ENCODE measurements at regions not wholly inside any gene's neighbourhood (a gene's known extent, or its start where the extent isn't known, plus 50 kb on each side); places are given as distances from the start of the nearest gene placed in this dataset.

GRCh38 chr2:42846026-42846425 lies 53.6 kb upstream of the HAAO start:
- Mint-ChIP-seq H3K4me3 (ENCODE audit: unreplicated experiment) (no peak overlapping the region), H3K4me1 (ENCODE audit: low read depth) (peaks cover 22% of the 10 kb centered on the region), H3K27ac (ENCODE audit: unreplicated experiment) (no peak overlapping the region), H3K9me3 (ENCODE audit: low read depth) (no peaks in the 10 kb centered on the region), H3K27me3 (ENCODE audit: low read depth) (no peaks in the 10 kb centered on the region), H3K36me3 (ENCODE audit: low read depth) (peaks cover 2% of the 10 kb centered on the region)
- no peak for TF ChIP-seq CTCF (IDR thresholded peaks at IDR 0.05)
- no peak for DNase-seq (ENCODE audit: low spot score)

GRCh38 chr2:42844901-42845821 lies 52.8 kb upstream of the HAAO start:
- no peaks in the 10 kb centered on the region for H3K9me3 Mint-ChIP-seq (ENCODE audit: low read depth)
- no peaks in the 10 kb centered on the region for H3K27me3 Mint-ChIP-seq (ENCODE audit: low read depth)
- no peak for DNase-seq (ENCODE audit: low spot score)
- H3K4me3 Mint-ChIP-seq (ENCODE audit: unreplicated experiment): no peak overlapping the region
- H3K27ac Mint-ChIP-seq (ENCODE audit: unreplicated experiment): no peak overlapping the region
- H3K36me3 Mint-ChIP-seq (ENCODE audit: low read depth): peaks cover 2% of the 10 kb centered on the region
- no peak for TF ChIP-seq CTCF (IDR thresholded peaks at IDR 0.05)
- peaks cover 26% of the 10 kb centered on the region for H3K4me1 Mint-ChIP-seq (ENCODE audit: low read depth)

- Mint-ChIP-seq H3K27ac (ENCODE audit: unreplicated experiment) (no peak overlapping the region), H3K4me1 (ENCODE audit: low read depth) (peaks cover 30% of the 10 kb centered on the region)
These were observed 52.0 kb upstream of the HAAO start for GRCh38 chr2:42844366-42844765.

GRCh38 chr2:42843611-42844010 lies 51.2 kb upstream of the HAAO start:
- no peak overlapping the region for H3K27ac Mint-ChIP-seq (ENCODE audit: unreplicated experiment)
- no peak for TF ChIP-seq CTCF (IDR thresholded peaks at IDR 0.05)
- no peak overlapping the region for H3K4me3 Mint-ChIP-seq (ENCODE audit: unreplicated experiment)
- H3K9me3 Mint-ChIP-seq (ENCODE audit: low read depth): no peaks in the 10 kb centered on the region
- H3K36me3 Mint-ChIP-seq (ENCODE audit: low read depth): peaks cover 2% of the 10 kb centered on the region
- no peaks in the 10 kb centered on the region for H3K27me3 Mint-ChIP-seq (ENCODE audit: low read depth)
- no peak for DNase-seq (ENCODE audit: low spot score)
- peaks cover 26% of the 10 kb centered on the region for H3K4me1 Mint-ChIP-seq (ENCODE audit: low read depth)

More at GRCh38 chr2:42844366-42844765, 52.0 kb upstream of the HAAO start:
- Mint-ChIP-seq H3K36me3 (ENCODE audit: low read depth) (peaks cover 2% of the 10 kb centered on the region), H3K4me3 (ENCODE audit: unreplicated experiment) (no peak overlapping the region), H3K27me3 (ENCODE audit: low read depth) (no peaks in the 10 kb centered on the region), H3K9me3 (ENCODE audit: low read depth) (no peaks in the 10 kb centered on the region)
- TF ChIP-seq CTCF (IDR thresholded peaks at IDR 0.05): no peak
- DNase-seq (ENCODE audit: low spot score): no peak

- no peak overlapping the region for H3K4me3 Mint-ChIP-seq (ENCODE audit: unreplicated experiment)
- H3K4me1 Mint-ChIP-seq (ENCODE audit: low read depth): peaks cover 21% of the 10 kb centered on the region
- no peak for TF ChIP-seq CTCF (IDR thresholded peaks at IDR 0.05)
- no peak overlapping the region for H3K27ac Mint-ChIP-seq (ENCODE audit: unreplicated experiment)
- no peaks in the 10 kb centered on the region for H3K9me3 Mint-ChIP-seq (ENCODE audit: low read depth)
- peaks cover 2% of the 10 kb centered on the region for H3K36me3 Mint-ChIP-seq (ENCODE audit: low read depth)
- no peaks in the 10 kb centered on the region for H3K27me3 Mint-ChIP-seq (ENCODE audit: low read depth)
- DNase-seq (ENCODE audit: low spot score): no peak
These were observed 50.7 kb upstream of the HAAO start for GRCh38 chr2:42843131-42843530.
